Neuron (in vitro differentiated cells): ENCODE measurements at regions not wholly inside any gene's neighbourhood (a gene's known extent, or its start where the extent isn't known, plus 50 kb on each side); places are given as distances from the start of the nearest gene placed in this dataset.

Experiments
- H2AFZ ChIP-seq: one replicate; pipeline ENCODE4 v1.6.1; 2013; ENCODE audit warnings: low read depth, mild to moderate bottlenecking, inconsistent platforms, low read length, moderate library complexity
- H3K27me3 ChIP-seq: one replicate; pipeline ENCODE4 v1.6.1; 2013; ENCODE audit warnings: low read length; ENCODE audit not compliant: insufficient read depth
- H3K36me3 ChIP-seq: one replicate; pipeline ENCODE4 v1.6.1; 2013; ENCODE audit warnings: low read length; ENCODE audit not compliant: insufficient read depth
- H3K4me1 ChIP-seq: one replicate; pipeline ENCODE4 v1.6.1; 2013; ENCODE audit warnings: low read length; ENCODE audit not compliant: insufficient read depth
- H3K4me3 ChIP-seq: 2 replicates; pipeline ENCODE4 v1.5.1; 2013; ENCODE audit warnings: mild to moderate bottlenecking, low read length, moderate library complexity
- H3K9me3 ChIP-seq: one replicate; pipeline ENCODE4 v1.6.1; 2013; ENCODE audit warnings: low read length

- no peak overlapping the region for H2AFZ ChIP-seq
Observed at GRCh38 chr13:99842405-99842804, 129.2 kb downstream of the ZIC5 start.

GRCh38 chr13:99836291-99836690 is 135.3 kb downstream of the ZIC5 start:
- Histone ChIP-seq H3K9me3 (peaks cover 1% of the 10 kb centered on the region), H3K4me1 (no peaks in the 10 kb centered on the region), H3K4me3 (no peak overlapping the region), H2AFZ (no peak overlapping the region), H3K27me3 (no peaks in the 10 kb centered on the region), H3K36me3 (no peaks in the 10 kb centered on the region)

More at GRCh38 chr13:99842405-99842804, 129.2 kb downstream of the ZIC5 start:
- Histone ChIP-seq H3K4me1 (no peaks in the 10 kb centered on the region), H3K36me3 (no peaks in the 10 kb centered on the region), H3K9me3 (no peaks in the 10 kb centered on the region), H3K4me3 (no peak overlapping the region), H3K27me3 (no peaks in the 10 kb centered on the region)

GRCh38 chr13:99835442-99835841 is 136.1 kb downstream of the ZIC5 start:
- Histone ChIP-seq H3K36me3 (no peaks in the 10 kb centered on the region), H3K9me3 (peaks cover 1% of the 10 kb centered on the region), H3K4me3 (no peak overlapping the region)

GRCh38 chr13:99834246-99834645 is 137.3 kb downstream of the ZIC5 start:
- no peaks in the 10 kb centered on the region for H3K4me1 ChIP-seq
- H3K36me3 ChIP-seq, result no peaks in the 10 kb centered on the region
- no peaks in the 10 kb centered on the region for H3K27me3 ChIP-seq
- no peak overlapping the region for H2AFZ ChIP-seq
- peaks cover 1% of the 10 kb centered on the region for H3K9me3 ChIP-seq
- no peak overlapping the region for H3K4me3 ChIP-seq

More at GRCh38 chr13:99835442-99835841, 136.1 kb downstream of the ZIC5 start:
- Histone ChIP-seq H3K4me1 (no peaks in the 10 kb centered on the region), H3K27me3 (no peaks in the 10 kb centered on the region), H2AFZ (no peak overlapping the region)

GRCh38 chr13:99832347-99832746 is 139.2 kb downstream of the ZIC5 start:
- no peaks in the 10 kb centered on the region for H3K36me3 ChIP-seq
- H3K9me3 ChIP-seq, result peaks cover 1% of the 10 kb centered on the region

GRCh38 chr13:99830931-99831330 is 140.6 kb downstream of the ZIC5 start:
- no peak overlapping the region for H3K4me3 ChIP-seq
- no peaks in the 10 kb centered on the region for H3K27me3 ChIP-seq
- no peaks in the 10 kb centered on the region for H3K4me1 ChIP-seq
- no peak overlapping the region for H2AFZ ChIP-seq
- H3K36me3 ChIP-seq, result no peaks in the 10 kb centered on the region
- peaks cover 4% of the 10 kb centered on the region for H3K9me3 ChIP-seq

More at GRCh38 chr13:99832347-99832746, 139.2 kb downstream of the ZIC5 start:
- Histone ChIP-seq H2AFZ (no peak overlapping the region), H3K4me3 (no peak overlapping the region), H3K27me3 (no peaks in the 10 kb centered on the region), H3K4me1 (no peaks in the 10 kb centered on the region)

GRCh38 chr13:99829593-99830239 is 141.9 kb downstream of the ZIC5 start:
- Histone ChIP-seq H3K27me3 (no peaks in the 10 kb centered on the region), H3K36me3 (no peaks in the 10 kb centered on the region), H3K9me3 (peaks cover 2% of the 10 kb centered on the region), H3K4me3 (no peak overlapping the region), H3K4me1 (no peaks in the 10 kb centered on the region), H2AFZ (no peak overlapping the region)

GRCh38 chr13:99829161-99829560 is 142.4 kb downstream of the ZIC5 start:
- H3K27me3 ChIP-seq, result no peaks in the 10 kb centered on the region
- peaks cover 2% of the 10 kb centered on the region for H3K9me3 ChIP-seq
- no peaks in the 10 kb centered on the region for H3K4me1 ChIP-seq
- no peaks in the 10 kb centered on the region for H3K36me3 ChIP-seq
- no peak overlapping the region for H3K4me3 ChIP-seq
- no peak overlapping the region for H2AFZ ChIP-seq

- H3K9me3 ChIP-seq, result peaks cover 2% of the 10 kb centered on the region
- H3K4me1 ChIP-seq, result no peaks in the 10 kb centered on the region
- H2AFZ ChIP-seq, result no peak overlapping the region
- H3K27me3 ChIP-seq, result no peaks in the 10 kb centered on the region
- no peak overlapping the region for H3K4me3 ChIP-seq
- no peaks in the 10 kb centered on the region for H3K36me3 ChIP-seq
Observed at GRCh38 chr13:99828735-99829134, 142.8 kb downstream of the ZIC5 start.

GRCh38 chr13:99828123-99828522 is 143.4 kb downstream of the ZIC5 start:
- no peaks in the 10 kb centered on the region for H3K27me3 ChIP-seq
- no peaks in the 10 kb centered on the region for H3K36me3 ChIP-seq
- H3K4me3 ChIP-seq, result no peak overlapping the region
- no peak overlapping the region for H2AFZ ChIP-seq
- no peaks in the 10 kb centered on the region for H3K4me1 ChIP-seq
- H3K9me3 ChIP-seq, result peaks cover 2% of the 10 kb centered on the region

GRCh38 chr13:99827011-99827772 is 144.4 kb downstream of the ZIC5 start:
- H3K9me3 ChIP-seq, result peaks cover 2% of the 10 kb centered on the region
- no peaks in the 10 kb centered on the region for H3K4me1 ChIP-seq
- H3K36me3 ChIP-seq, result no peaks in the 10 kb centered on the region
- H3K27me3 ChIP-seq, result no peaks in the 10 kb centered on the region
- H3K4me3 ChIP-seq, result no peak overlapping the region
- H2AFZ ChIP-seq, result no peak overlapping the region

- Histone ChIP-seq H2AFZ (no peak overlapping the region), H3K9me3 (peaks cover 2% of the 10 kb centered on the region), H3K4me3 (no peak overlapping the region), H3K36me3 (no peaks in the 10 kb centered on the region), H3K27me3 (no peaks in the 10 kb centered on the region), H3K4me1 (peaks cover 1% of the 10 kb centered on the region)
Observed at GRCh38 chr13:99823961-99824360, 147.6 kb downstream of the ZIC5 start.

- H3K4me3 ChIP-seq, result no peak overlapping the region
- no peak overlapping the region for H2AFZ ChIP-seq
- H3K36me3 ChIP-seq, result no peaks in the 10 kb centered on the region
- peaks cover 2% of the 10 kb centered on the region for H3K9me3 ChIP-seq
- peaks cover 1% of the 10 kb centered on the region for H3K4me1 ChIP-seq
- no peaks in the 10 kb centered on the region for H3K27me3 ChIP-seq
Observed at GRCh38 chr13:99822820-99823219, 148.7 kb downstream of the ZIC5 start.
